Duodenal mucosa (tissue), 2 donors: ENCODE measurements at regions not wholly inside any gene's neighbourhood (a gene's known extent, or its start where the extent isn't known, plus 50 kb on each side); places are given as distances from the start of the nearest gene placed in this dataset.
"Not testable (repeated sequence)": the region's sequence is repeated elsewhere in the genome, so short reads cannot be mapped to it uniquely, and the experiment has no call there.

Experiments
- H3K27ac ChIP-seq: one replicate; pipeline ENCODE4 v1.7.0; 2013; ENCODE audit warnings: low read depth, low read length
- H3K27me3 ChIP-seq, 2 donors: one replicate each; pipeline ENCODE4 v1.7.0; 2013; ENCODE audit warnings: low read length in 2 of 2, control low read depth in 1 of 2; ENCODE audit not compliant: insufficient read depth in 2 of 2, control insufficient read depth in 1 of 2
- H3K36me3 ChIP-seq, 2 donors: one replicate each; pipeline ENCODE4 v1.7.0; 2013; ENCODE audit warnings: low read length in 2 of 2, control low read depth in 1 of 2; ENCODE audit not compliant: insufficient read depth in 2 of 2, control insufficient read depth in 1 of 2
- H3K4me1 ChIP-seq, 2 donors: one replicate each; pipeline ENCODE4 v1.7.0; 2013; ENCODE audit warnings: low read length in 2 of 2, control low read depth in 1 of 2; ENCODE audit not compliant: insufficient read depth in 2 of 2, control insufficient read depth in 1 of 2
- H3K4me3 ChIP-seq, 2 donors: one replicate each; pipeline ENCODE4 v1.7.0; 2013; ENCODE audit warnings: low read length in 2 of 2, low read depth in 1 of 2
- H3K9ac ChIP-seq, 2 donors: one replicate each; pipeline ENCODE4 v1.7.0; 2013; ENCODE audit warnings: low read length in 2 of 2, low read depth in 1 of 2
- H3K9me3 ChIP-seq, 2 donors: one replicate each; pipeline ENCODE4 v1.7.0; 2013; ENCODE audit warnings: low read length in 2 of 2, control low read depth in 1 of 2; ENCODE audit not compliant: control insufficient read depth in 1 of 2

DNA sequence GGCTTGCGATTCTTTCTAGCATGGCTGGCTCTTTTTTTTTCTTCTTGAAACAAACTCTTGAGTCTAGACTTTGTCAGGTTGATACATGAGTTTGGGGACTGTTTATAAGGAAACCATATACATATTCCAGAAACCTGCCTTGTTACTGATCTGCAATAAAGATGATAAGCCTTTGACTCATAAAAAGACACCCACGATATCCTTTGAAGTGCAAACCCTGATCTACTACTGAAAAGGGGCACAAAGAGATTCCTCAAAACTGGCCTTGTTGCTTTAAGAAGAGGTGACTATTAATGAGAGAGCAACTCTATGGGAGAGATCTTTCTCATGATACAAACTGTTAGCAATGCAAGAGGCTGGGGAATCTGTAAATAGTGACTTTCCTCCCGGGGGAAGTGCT lies 247.1 kb downstream of the ANKRD30B start:
- not testable (repeated sequence) for H3K27me3 ChIP-seq, H3K9me3 ChIP-seq, H3K27ac ChIP-seq, H3K9ac ChIP-seq, H3K36me3 ChIP-seq, H3K4me1 ChIP-seq, H3K4me3 ChIP-seq

- Histone ChIP-seq H3K4me1 (no peaks in the 10 kb centered on the region), H3K27ac (no peak overlapping the region), H3K9ac (no peak overlapping the region), H3K9me3 (no peaks in the 10 kb centered on the region), H3K4me3 (no peak overlapping the region), H3K36me3 (no peaks in the 10 kb centered on the region), H3K27me3 (no peaks in the 10 kb centered on the region)
Observed at GRCh38 chr18:14997357-14997756, 249.4 kb downstream of the ANKRD30B start.

DNA sequence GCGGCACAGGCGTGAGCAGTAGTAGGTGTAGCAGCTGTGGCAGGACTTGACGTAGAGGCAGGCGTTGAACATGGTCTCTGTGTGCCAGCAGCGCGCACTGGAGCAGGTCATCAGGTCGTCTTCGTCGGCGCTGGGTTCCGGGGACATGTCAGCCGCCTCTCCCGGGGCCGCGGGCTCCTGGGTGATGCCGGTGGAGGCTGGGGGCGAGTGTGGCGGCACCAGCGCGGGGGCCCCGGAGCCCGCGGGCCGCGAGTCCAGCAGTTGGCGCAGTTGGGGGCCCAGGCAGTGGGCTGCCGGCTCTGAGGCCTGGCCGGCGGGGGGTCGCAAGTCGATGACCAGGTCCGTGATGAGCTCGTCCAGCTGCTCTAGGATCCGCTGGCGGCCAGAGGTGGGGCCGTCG lies 249.9 kb downstream of the ANKRD30B start:
- H3K9me3 ChIP-seq, H3K4me1 ChIP-seq, H3K27ac ChIP-seq, H3K9ac ChIP-seq, H3K4me3 ChIP-seq, H3K36me3 ChIP-seq, H3K27me3 ChIP-seq: not testable (repeated sequence)

GRCh38 chr18:14998360-14999042 lies 250.5 kb downstream of the ANKRD30B start:
- not testable (repeated sequence) for H3K9me3 ChIP-seq, H3K4me3 ChIP-seq, H3K27me3 ChIP-seq, H3K9ac ChIP-seq, H3K4me1 ChIP-seq, H3K27ac ChIP-seq, H3K36me3 ChIP-seq

DNA sequence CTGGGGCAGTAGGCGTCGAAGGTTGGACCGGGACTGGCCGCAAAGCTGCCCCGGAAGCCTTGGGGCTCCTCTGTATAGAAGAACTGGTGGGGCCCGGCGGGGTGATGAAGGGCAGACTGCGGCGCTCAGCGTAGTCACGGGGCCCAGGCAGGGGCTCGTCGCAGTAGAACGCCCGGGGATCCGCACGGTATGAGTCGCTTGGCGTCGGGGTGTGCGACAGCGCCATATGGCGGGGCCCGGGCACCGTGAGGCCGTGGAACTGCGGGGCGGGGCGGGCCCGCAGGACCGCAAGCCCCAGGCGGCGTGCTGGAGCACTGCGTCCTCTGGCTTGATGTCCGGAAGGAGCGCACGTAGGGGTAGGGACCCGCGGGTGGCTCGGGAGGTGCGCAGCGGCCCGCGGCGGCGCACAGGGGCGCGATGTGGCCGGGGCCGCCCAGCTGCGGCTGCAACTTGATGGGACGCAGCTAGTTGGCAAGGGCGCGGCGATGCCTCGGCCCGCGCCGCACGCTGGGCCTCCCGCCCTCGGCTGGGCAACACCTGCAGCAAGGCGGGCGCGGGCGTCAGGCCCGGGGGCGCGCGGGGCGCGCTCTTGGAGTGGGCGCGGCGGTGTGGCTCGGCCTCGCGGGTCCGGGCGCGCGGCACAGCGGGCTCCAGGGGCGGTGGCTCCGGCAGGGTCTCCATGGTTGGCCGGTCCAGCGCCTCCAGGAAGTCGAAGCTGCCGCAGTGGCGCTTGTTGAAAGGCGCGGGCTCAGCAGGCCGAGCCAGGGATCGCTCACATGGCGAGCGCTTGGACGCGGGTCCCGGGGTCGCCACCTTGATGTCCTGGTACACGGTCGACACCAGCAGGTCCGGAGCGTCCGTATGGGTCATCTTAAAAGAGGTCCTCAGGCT lies 251.4 kb downstream of the ANKRD30B start:
- no peak overlapping the region for H3K4me3 ChIP-seq
- H3K27ac ChIP-seq, result no peak overlapping the region
- H3K27me3 ChIP-seq, result no peaks in the 10 kb centered on the region
- H3K9ac ChIP-seq, result no peak overlapping the region
- no peaks in the 10 kb centered on the region for H3K36me3 ChIP-seq
- no peaks in the 10 kb centered on the region for H3K4me1 ChIP-seq
- no peaks in the 10 kb centered on the region for H3K9me3 ChIP-seq

DNA sequence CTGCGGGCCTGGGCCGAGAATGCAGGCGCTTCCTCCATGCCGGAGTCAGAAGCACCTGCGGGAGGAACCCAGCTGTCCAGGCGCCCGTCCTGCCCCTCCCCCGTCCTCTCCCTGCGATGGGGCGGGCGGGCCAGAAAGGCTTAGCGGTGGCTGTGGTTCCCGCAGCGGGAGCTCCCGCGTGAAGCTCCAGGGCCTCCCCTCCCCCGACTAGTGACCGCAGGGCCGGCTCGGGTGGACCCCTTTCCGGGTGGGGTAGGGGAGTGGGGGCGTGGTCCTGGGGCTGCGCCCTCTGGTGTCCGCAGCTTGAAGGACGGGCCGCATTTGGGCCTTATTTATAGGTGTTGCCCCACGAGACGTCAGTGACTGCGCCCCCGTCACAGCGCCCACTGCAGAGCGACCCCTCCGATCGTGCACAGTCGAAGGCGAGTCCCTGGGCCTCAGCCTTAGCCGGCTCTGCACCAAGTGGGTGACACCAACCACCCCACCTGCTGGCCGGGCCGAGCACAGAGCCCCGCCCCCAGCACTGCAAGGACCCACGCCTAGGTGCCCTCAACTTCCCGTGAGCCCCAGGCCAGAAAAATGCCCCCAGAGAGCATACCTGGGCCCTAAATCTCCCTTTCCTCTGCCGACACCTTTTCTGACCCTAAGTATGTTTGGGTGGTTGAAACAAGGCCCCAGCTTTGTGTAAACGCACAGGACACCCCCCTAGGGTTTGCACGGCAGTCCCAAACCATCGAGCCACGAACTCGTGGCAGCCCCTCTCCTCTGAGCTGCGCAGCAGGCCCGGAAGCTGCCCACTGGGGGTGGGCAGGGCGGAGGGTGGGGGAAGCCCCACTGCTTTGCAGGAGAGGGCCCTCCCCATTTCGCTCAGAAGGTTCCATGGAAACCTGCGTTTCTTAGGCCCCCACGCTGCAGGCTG lies 252.4 kb downstream of the ANKRD30B start:
- not testable (repeated sequence) for H3K9me3 ChIP-seq, H3K27me3 ChIP-seq, H3K27ac ChIP-seq, H3K4me1 ChIP-seq, H3K36me3 ChIP-seq, H3K9ac ChIP-seq, H3K4me3 ChIP-seq

- H3K27me3 ChIP-seq, H3K9ac ChIP-seq, H3K9me3 ChIP-seq, H3K36me3 ChIP-seq, H3K4me3 ChIP-seq, H3K4me1 ChIP-seq, H3K27ac ChIP-seq: not testable (repeated sequence)
Observed at GRCh38 chr18:15001038-15001794, 253.2 kb downstream of the ANKRD30B start.

DNA sequence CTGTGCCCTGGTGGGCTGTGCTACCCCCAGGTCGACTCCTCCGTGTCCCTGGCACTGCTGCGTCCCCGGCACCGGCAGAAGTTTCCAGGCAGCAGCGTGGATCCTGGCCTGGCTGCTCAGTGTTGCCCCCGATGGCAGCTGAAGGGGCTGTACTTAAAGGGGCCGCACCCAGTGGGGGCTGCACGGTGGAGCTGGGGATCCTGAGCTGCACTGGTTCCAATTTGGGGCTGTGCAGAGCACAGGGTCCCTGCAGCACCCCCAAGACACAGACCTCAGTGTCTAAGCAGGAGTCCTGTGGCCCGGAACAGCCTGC lies 253.8 kb downstream of the ANKRD30B start:
- not testable (repeated sequence) for H3K27me3 ChIP-seq, H3K9ac ChIP-seq, H3K4me1 ChIP-seq, H3K27ac ChIP-seq, H3K9me3 ChIP-seq, H3K4me3 ChIP-seq, H3K36me3 ChIP-seq

DNA sequence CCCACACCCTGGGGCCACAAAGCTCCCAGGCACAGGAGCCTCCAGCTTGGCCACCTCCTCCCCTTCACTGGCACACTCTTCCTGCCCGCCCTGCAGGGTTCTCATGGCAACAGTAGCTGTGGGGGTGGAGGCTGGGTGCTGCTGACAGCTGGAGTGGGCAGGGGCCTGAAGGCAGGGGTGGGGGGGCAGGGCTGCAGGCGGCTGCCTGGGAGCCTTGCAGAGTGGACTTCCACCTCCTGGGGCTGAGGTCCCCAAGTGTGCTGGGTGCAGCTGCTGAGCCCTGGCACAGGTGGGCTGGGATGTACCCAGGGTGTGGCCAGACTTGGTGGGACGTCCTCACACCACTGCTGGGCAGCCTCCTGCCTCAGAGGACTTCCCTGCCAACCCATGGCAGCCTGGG lies 254.8 kb downstream of the ANKRD30B start:
- not testable (repeated sequence) for H3K4me1 ChIP-seq, H3K27ac ChIP-seq, H3K9ac ChIP-seq, H3K27me3 ChIP-seq, H3K36me3 ChIP-seq, H3K4me3 ChIP-seq, H3K9me3 ChIP-seq
